ENCODE measurements at regions not wholly inside any gene's neighbourhood (a gene's known extent, or its start where the extent isn't known, plus 50 kb on each side); places are given as distances from the start of the nearest gene placed in this dataset.
A peak's percentile ranks its signal among the peaks of the same experiment; 100 is the strongest.

DNA sequence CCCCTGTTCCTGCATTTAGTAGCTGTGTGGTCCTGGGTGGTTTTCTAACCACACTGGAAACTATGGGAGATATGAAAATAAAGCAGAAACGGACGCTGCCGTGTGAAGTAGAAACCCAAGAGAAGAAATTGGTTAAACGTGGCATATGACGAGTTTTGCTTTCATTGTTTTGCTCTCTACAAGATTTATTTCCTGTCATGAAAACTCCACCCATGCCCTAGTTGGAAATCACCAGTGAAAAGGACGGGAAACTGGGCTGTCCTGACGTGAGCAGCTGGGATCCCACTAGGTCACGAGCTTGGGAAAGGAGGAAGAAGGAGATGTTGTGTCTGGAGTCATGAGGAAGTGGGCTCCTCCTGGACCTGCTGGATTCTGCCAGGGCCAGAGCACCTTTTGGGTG is 120.8 kb upstream of the GADD45A start:
- no peaks in the 10 kb centered on the region for H3K9me3 ChIP-seq (ENCODE audit: control insufficient read depth, low read depth, low read length)
- TF ChIP-seq, protein P1, sequence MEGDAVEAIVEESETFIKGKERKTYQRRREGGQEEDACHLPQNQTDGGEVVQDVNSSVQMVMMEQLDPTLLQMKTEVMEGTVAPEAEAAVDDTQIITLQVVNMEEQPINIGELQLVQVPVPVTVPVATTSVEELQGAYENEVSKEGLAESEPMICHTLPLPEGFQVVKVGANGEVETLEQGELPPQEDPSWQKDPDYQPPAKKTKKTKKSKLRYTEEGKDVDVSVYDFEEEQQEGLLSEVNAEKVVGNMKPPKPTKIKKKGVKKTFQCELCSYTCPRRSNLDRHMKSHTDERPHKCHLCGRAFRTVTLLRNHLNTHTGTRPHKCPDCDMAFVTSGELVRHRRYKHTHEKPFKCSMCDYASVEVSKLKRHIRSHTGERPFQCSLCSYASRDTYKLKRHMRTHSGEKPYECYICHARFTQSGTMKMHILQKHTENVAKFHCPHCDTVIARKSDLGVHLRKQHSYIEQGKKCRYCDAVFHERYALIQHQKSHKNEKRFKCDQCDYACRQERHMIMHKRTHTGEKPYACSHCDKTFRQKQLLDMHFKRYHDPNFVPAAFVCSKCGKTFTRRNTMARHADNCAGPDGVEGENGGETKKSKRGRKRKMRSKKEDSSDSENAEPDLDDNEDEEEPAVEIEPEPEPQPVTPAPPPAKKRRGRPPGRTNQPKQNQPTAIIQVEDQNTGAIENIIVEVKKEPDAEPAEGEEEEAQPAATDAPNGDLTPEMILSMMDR (optimal IDR thresholded peaks at IDR 0.05 in 1 of 3, IDR thresholded peaks at IDR 0.05 in 1 of 3, conservative IDR thresholded peaks at IDR 0.05 in 1 of 3; ENCODE audit: extremely low read depth in 1 of 3, insufficient read depth in 2 of 3, low read length in 3 of 3): no peak
- no peak for TF ChIP-seq EZH2 (IDR thresholded peaks at IDR 0.05; ENCODE audit: low read length)
- DNase-seq (ENCODE audit: low read depth, low spot score) (no peak), FAIRE-seq (no peak)
- dilution Hi-C loops (cut with MboI; ENCODE audit: extremely low pct_ligation_motif_present, low sequenced_read_pairs): no loop called here
- H3K9me1 ChIP-seq (ENCODE audit: control insufficient read depth, extremely low read depth, insufficient read depth, low read length): no peaks in the 10 kb centered on the region
- no peaks in the 10 kb centered on the region for H3K79me2 ChIP-seq (ENCODE audit: control insufficient read depth, insufficient read depth, low read length)
- no peaks in the 10 kb centered on the region for H3K27me3 ChIP-seq (ENCODE audit: control insufficient read depth, extremely low read depth, insufficient read depth, low read length)
- peak overlapping the region; percentile 45 for H3K4me2 ChIP-seq (ENCODE audit: control insufficient read depth, extremely low read depth, insufficient read depth, low read depth, low read length)
- peak overlapping the region; percentile 86 for H2AFZ ChIP-seq (ENCODE audit: control insufficient read depth, low read length)
- H3K4me1 ChIP-seq (ENCODE audit: control insufficient read depth, extremely low read depth, insufficient read depth, low read length): peaks cover 23% of the 10 kb centered on the region
- no peak overlapping the region for H3K4me3 ChIP-seq (ENCODE audit: control insufficient read depth in 2 of 3, extremely low read depth in 1 of 3, insufficient read depth in 2 of 3, low read depth in 1 of 3, low read length in 3 of 3)
- peak overlapping the region; percentile 64 for H3K27ac ChIP-seq (ENCODE audit: control insufficient read depth, insufficient read depth, low read length)
- no peaks in the 10 kb centered on the region for H4K20me1 ChIP-seq (ENCODE audit: control insufficient read depth, extremely low read depth, insufficient read depth, low read length)
- no peaks in the 10 kb centered on the region for H3K36me3 ChIP-seq (ENCODE audit: control insufficient read depth in 2 of 2, extremely low read depth in 1 of 2, insufficient read depth in 2 of 2, low read length in 2 of 2)
- peak overlapping the region; percentile 52 for H3K9ac ChIP-seq (ENCODE audit: control insufficient read depth, extremely low read depth, insufficient read depth, low read length)

DNA sequence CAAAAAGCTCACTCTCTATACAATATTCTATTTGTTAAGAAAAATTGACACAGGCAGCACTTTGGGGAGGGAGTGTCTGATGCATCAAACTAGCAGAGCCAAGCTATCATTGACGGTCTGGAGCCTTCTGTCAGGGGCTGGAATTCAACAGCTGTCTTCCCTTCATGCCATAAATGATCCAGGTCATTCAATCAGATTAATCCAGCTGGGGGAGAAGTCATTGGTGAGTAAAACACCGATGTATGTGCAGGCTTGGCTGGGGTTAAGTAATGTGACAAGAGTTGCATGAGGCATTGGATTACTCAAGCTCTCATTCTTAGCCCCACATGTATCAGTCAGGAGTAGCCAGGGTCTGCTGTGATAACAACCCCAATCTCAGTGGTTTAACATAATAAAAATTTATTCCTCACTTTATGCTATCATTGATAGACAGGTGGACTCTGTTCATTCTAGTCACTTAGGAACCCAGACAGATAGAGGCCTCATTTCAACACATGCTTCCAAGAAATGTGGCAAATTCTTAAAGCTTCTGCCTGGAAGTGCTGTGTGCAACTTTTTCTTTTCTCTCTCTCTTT is 118.1 kb upstream of the GADD45A start:
- H3K4me3 ChIP-seq (ENCODE audit: control insufficient read depth in 2 of 3, extremely low read depth in 1 of 3, insufficient read depth in 2 of 3, low read depth in 1 of 3, low read length in 3 of 3): no peak overlapping the region
- H3K27me3 ChIP-seq (ENCODE audit: control insufficient read depth, extremely low read depth, insufficient read depth, low read length): no peaks in the 10 kb centered on the region
- peaks cover 2% of the 10 kb centered on the region for H3K9me1 ChIP-seq (ENCODE audit: control insufficient read depth, extremely low read depth, insufficient read depth, low read length)
- DNase-seq (ENCODE audit: low read depth, low spot score) (no peak), FAIRE-seq (peak; percentile 69)
- dilution Hi-C loops (cut with MboI; ENCODE audit: extremely low pct_ligation_motif_present, low sequenced_read_pairs): no loop called here
- no peak overlapping the region for H3K9ac ChIP-seq (ENCODE audit: control insufficient read depth, extremely low read depth, insufficient read depth, low read length)
- H3K4me1 ChIP-seq (ENCODE audit: control insufficient read depth, extremely low read depth, insufficient read depth, low read length): peaks cover 41% of the 10 kb centered on the region
- H3K36me3 ChIP-seq (ENCODE audit: control insufficient read depth in 2 of 2, extremely low read depth in 1 of 2, insufficient read depth in 2 of 2, low read length in 2 of 2): no peaks in the 10 kb centered on the region
- no peaks in the 10 kb centered on the region for H3K79me2 ChIP-seq (ENCODE audit: control insufficient read depth, insufficient read depth, low read length)
- H3K9me3 ChIP-seq (ENCODE audit: control insufficient read depth, low read depth, low read length): no peaks in the 10 kb centered on the region
- H4K20me1 ChIP-seq (ENCODE audit: control insufficient read depth, extremely low read depth, insufficient read depth, low read length): no peaks in the 10 kb centered on the region
- TF ChIP-seq, protein P1 (optimal IDR thresholded peaks at IDR 0.05 in 1 of 3, IDR thresholded peaks at IDR 0.05 in 1 of 3, conservative IDR thresholded peaks at IDR 0.05 in 1 of 3; ENCODE audit: extremely low read depth in 1 of 3, insufficient read depth in 2 of 3, low read length in 3 of 3): no peak
- no peak for TF ChIP-seq EZH2 (IDR thresholded peaks at IDR 0.05; ENCODE audit: low read length)
- no peak overlapping the region for H3K27ac ChIP-seq (ENCODE audit: control insufficient read depth, insufficient read depth, low read length)
- no peak overlapping the region for H2AFZ ChIP-seq (ENCODE audit: control insufficient read depth, low read length)
- H3K4me2 ChIP-seq (ENCODE audit: control insufficient read depth, extremely low read depth, insufficient read depth, low read depth, low read length): no peak overlapping the region

Measured in keratinocyte (primary cell).